RWPE2 (cell line): ENCODE measurements at regions not wholly inside any gene's neighbourhood (a gene's known extent, or its start where the extent isn't known, plus 50 kb on each side); places are given as distances from the start of the nearest gene placed in this dataset.

Experiments
- ATAC-seq: fragments of 200-7000 bp; cut with Tn5 transposase; 3 replicates; pipeline ENCODE4 v1.9.1; 2021; ENCODE audit warnings: low read depth
- DNase-seq: peaks from one replicate; pipeline ENCODE4 v3.0.0-alpha.2; 2020; ENCODE audit warnings: low spot score
- H3K27ac ChIP-seq: fragments of 450-650 bp; 2 replicates; pipeline ENCODE4 v1.5.1; 2017; ENCODE audit warnings: mild to moderate bottlenecking; ENCODE audit not compliant: poor library complexity, severe bottlenecking
- H3K27me3 ChIP-seq: fragments of 250-450 bp; sonication (Bioruptor Pico); 2 replicates; pipeline ENCODE4 v1.5.1; 2021; ENCODE audit warnings: mild to moderate bottlenecking, moderate library complexity; ENCODE audit not compliant: insufficient read depth, poor library complexity, severe bottlenecking
- H3K36me3 ChIP-seq: fragments of 250-450 bp; sonication (Bioruptor Pico); 2 replicates; pipeline ENCODE4 v1.5.1; 2020; ENCODE audit warnings: low read depth, mild to moderate bottlenecking, moderate library complexity
- H3K4me1 ChIP-seq: fragments of 250-450 bp; sonication (Bioruptor Pico); 2 replicates; pipeline ENCODE4 v1.5.1; 2021; ENCODE audit warnings: mild to moderate bottlenecking, moderate library complexity; ENCODE audit not compliant: insufficient read depth, poor library complexity, severe bottlenecking
- H3K4me3 ChIP-seq: fragments of 250-450 bp; sonication (Bioruptor Pico); 2 replicates; pipeline ENCODE4 v1.5.1; 2021; ENCODE audit warnings: mild to moderate bottlenecking, moderate library complexity; ENCODE audit not compliant: severe bottlenecking
- H3K9me3 ChIP-seq: fragments of 250-450 bp; sonication (Bioruptor Pico); 2 replicates; pipeline ENCODE4 v1.5.1; 2021; ENCODE audit warnings: mild to moderate bottlenecking, moderate library complexity; ENCODE audit not compliant: severe bottlenecking
- CTCF ChIP-seq: fragments of 450-650 bp; IDR thresholded peaks from one replicate; pipeline ENCODE4 v1.5.1; 2017; ENCODE audit warnings: mild to moderate bottlenecking, moderate library complexity; ENCODE audit not compliant: poor library complexity, severe bottlenecking

- Histone ChIP-seq H3K27ac (no peak overlapping the region), H3K27me3 (peaks cover 3% of the 10 kb centered on the region), H3K36me3 (no peaks in the 10 kb centered on the region), H3K4me3 (no peak overlapping the region), H3K4me1 (no peaks in the 10 kb centered on the region), H3K9me3 (no peaks in the 10 kb centered on the region)
- TF ChIP-seq CTCF = no peak
- DNase-seq = no peak
- no peak for ATAC-seq
Observed at GRCh38 chr7:12488341-12488740, 82.2 kb upstream of the SCIN start.

GRCh38 chr7:12490107-12490688, 80.3 kb upstream of the SCIN start:
- H3K4me3 ChIP-seq = no peak overlapping the region
- H3K36me3 ChIP-seq = no peaks in the 10 kb centered on the region
- peak; percentile 75 for TF ChIP-seq CTCF
- peaks cover 3% of the 10 kb centered on the region for H3K27me3 ChIP-seq
- peak; percentile 56; the same call in 1 of the 3 replicates for ATAC-seq
- no peak for DNase-seq
- H3K9me3 ChIP-seq = no peaks in the 10 kb centered on the region
- no peaks in the 10 kb centered on the region for H3K4me1 ChIP-seq
- no peak overlapping the region for H3K27ac ChIP-seq

- Histone ChIP-seq H3K4me1 (no peaks in the 10 kb centered on the region), H3K27me3 (peaks cover 3% of the 10 kb centered on the region), H3K4me3 (no peak overlapping the region), H3K27ac (no peak overlapping the region), H3K9me3 (no peaks in the 10 kb centered on the region), H3K36me3 (no peaks in the 10 kb centered on the region)
- ATAC-seq = no peak
- no peak for DNase-seq
- no peak for TF ChIP-seq CTCF
Observed at GRCh38 chr7:12490940-12491339, 79.6 kb upstream of the SCIN start.

- Histone ChIP-seq H3K36me3 (no peaks in the 10 kb centered on the region), H3K27me3 (peaks cover 3% of the 10 kb centered on the region), H3K4me3 (no peak overlapping the region), H3K9me3 (no peaks in the 10 kb centered on the region), H3K4me1 (no peaks in the 10 kb centered on the region), H3K27ac (no peak overlapping the region)
- no peak for TF ChIP-seq CTCF
- no peak for DNase-seq
- no peak for ATAC-seq
Observed at GRCh38 chr7:12491526-12491925, 79.0 kb upstream of the SCIN start.

GRCh38 chr7:12493407-12493806, 77.1 kb upstream of the SCIN start:
- Histone ChIP-seq H3K4me3 (no peak overlapping the region), H3K27me3 (peaks cover 3% of the 10 kb centered on the region), H3K4me1 (no peaks in the 10 kb centered on the region), H3K27ac (no peak overlapping the region), H3K36me3 (no peaks in the 10 kb centered on the region), H3K9me3 (no peaks in the 10 kb centered on the region)
- ATAC-seq (no peak), DNase-seq (no peak)
- TF ChIP-seq CTCF = no peak
